ENCODE measurements at regions not wholly inside any gene's neighbourhood (a gene's known extent, or its start where the extent isn't known, plus 50 kb on each side); places are given as distances from the start of the nearest gene placed in this dataset.
"Not testable (repeated sequence)": the region's sequence is repeated elsewhere in the genome, so short reads cannot be mapped to it uniquely, and the experiment has no call there.

DNA sequence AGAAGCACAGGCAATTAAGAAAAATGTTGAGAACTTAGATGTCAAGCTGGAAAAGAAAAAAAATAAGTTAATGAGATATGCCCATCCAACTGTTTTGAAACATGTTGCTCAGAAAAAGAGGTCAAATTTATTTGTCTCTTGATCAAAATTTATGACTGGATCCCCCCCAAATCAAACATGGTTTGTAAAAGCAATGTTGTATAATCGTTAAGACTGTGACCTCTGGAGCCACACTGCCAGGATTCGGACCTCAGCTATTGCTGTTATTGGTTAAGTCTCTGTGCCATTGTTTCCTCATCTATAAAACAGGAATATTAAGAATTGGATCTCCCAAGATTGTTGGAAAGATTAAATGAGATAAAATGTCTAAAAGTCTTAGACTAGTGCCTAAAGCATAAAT is 51.9 kb upstream of the LRRK2 start:
- DNase-seq (ENCODE audit: low read depth): no peak
- in situ Hi-C loops (cut with HindIII; ENCODE audit: low pct_unique_long_range_greater_than_20kb, low sequenced_read_pairs): loop anchor here (25.0 kb wide), 1 partner anchor 139 kb away; no protein-coding TSS in a partner anchor

DNA sequence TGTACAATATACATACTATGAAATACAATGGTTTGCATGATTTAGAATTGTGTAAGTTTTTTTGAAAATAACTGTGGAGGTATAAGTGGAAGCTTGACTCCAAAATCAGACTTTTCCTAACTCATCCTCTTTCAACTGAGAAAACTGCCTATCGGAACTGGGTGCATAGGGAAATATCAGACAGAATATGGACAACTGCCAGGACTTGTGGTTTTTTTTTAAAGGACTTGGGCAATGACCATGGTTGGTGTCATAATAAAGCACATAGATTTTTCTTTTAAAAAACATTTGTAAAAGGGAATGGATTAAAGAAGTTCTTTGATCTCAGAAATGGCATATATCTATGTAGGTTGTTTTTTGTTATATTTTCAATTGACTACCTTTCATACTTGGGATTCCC is 53.3 kb upstream of the LRRK2 start:
- no peak for DNase-seq (ENCODE audit: low read depth)
- in situ Hi-C loops (cut with HindIII; ENCODE audit: low pct_unique_long_range_greater_than_20kb, low sequenced_read_pairs): loop anchor here (25.0 kb wide), 1 partner anchor 141 kb away; no protein-coding TSS in a partner anchor

DNA sequence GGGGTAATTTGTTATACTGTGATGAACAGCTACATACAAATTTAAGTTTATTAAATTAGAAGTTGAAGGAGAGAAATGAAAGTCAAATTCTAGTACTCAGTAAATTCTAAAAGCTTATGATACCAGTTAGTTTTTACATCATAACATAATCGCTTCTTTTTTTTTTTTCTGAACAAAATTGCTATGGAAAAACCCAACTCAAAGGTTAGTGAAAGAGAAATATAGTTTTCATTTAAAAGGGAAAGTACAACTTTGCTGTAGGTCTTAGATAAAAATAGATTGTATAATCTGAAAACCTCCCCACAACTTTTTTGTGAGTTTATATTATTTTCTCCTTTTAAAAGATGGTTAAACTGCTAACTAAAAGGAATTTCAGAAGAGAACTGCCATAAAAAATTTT is 53.7 kb upstream of the LRRK2 start:
- in situ Hi-C loops (cut with HindIII; ENCODE audit: low pct_unique_long_range_greater_than_20kb, low sequenced_read_pairs): loop anchor here (25.0 kb wide), 1 partner anchor 141 kb away; no protein-coding TSS in a partner anchor

GRCh38 chr12:40170593-40170992 is 54.2 kb upstream of the LRRK2 start:
- in situ Hi-C loops (cut with HindIII; ENCODE audit: low pct_unique_long_range_greater_than_20kb, low sequenced_read_pairs): loop anchor here (25.0 kb wide), 1 partner anchor 142 kb away; no protein-coding TSS in a partner anchor
- DNase-seq (ENCODE audit: low read depth): no peak

More for the DNA sequence above, 53.7 kb upstream of the LRRK2 start:
- no peak for DNase-seq (ENCODE audit: low read depth)

DNA sequence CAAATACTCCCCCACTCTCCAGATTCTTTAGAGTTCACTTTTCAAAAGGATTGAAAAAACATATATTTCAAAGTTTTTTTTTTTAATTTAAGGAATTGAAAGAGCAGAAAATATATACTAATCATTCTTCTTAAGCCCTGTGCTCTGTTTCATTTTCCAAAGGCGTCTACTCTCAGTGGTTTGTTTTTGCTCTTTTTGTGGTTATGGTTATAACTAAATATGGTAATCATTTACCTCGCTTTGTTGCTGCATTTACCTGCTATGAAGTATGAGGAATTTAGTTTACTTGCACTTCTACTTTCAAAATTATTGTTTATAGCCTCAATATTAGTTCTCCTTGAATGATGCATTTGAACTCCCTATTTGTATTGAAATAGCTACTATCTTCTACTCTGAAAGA is 55.9 kb upstream of the LRRK2 start:
- DNase-seq (ENCODE audit: low read depth): no peak
- in situ Hi-C loops (cut with HindIII; ENCODE audit: low pct_unique_long_range_greater_than_20kb, low sequenced_read_pairs): loop anchor here (25.0 kb wide), 1 partner anchor 143 kb away; no protein-coding TSS in a partner anchor

- not testable (repeated sequence) for DNase-seq (ENCODE audit: low read depth)
- in situ Hi-C loops (cut with HindIII; ENCODE audit: low pct_unique_long_range_greater_than_20kb, low sequenced_read_pairs): loop anchor here (25.0 kb wide), 1 partner anchor 144 kb away; no protein-coding TSS in a partner anchor
Measured at GRCh38 chr12:40168419-40168818, 56.4 kb upstream of the LRRK2 start.

GRCh38 chr12:40168001-40168400 is 56.8 kb upstream of the LRRK2 start:
- in situ Hi-C loops (cut with HindIII; ENCODE audit: low pct_unique_long_range_greater_than_20kb, low sequenced_read_pairs): loop anchor here (25.0 kb wide), 1 partner anchor 144 kb away; no protein-coding TSS in a partner anchor
- DNase-seq (ENCODE audit: low read depth): no peak

DNA sequence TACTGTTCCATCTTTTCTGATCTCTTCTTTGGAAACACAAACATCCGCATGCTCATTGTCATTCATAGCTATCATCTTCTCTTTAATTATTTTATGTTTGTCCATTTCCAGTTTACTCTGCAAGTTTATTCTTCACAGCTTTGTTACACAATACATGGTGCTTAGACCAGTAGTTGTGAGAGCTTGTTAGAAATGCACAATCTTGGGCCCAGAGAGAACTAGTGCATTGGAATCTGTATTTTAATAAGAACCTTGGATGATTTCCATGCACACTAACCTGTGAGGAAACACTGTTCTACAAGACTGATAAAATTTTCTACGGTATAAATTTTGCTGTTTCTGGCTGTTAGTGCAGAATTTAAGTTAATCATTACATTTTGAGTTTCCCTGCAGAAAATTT is 59.3 kb upstream of the SLC2A13 start:
- DNase-seq (ENCODE audit: low read depth): no peak
- in situ Hi-C loops (cut with HindIII; ENCODE audit: low pct_unique_long_range_greater_than_20kb, low sequenced_read_pairs): loop anchor here (25.0 kb wide), 1 partner anchor 147 kb away; no protein-coding TSS in a partner anchor

- DNase-seq (ENCODE audit: low read depth): no peak
- in situ Hi-C loops (cut with HindIII; ENCODE audit: low pct_unique_long_range_greater_than_20kb, low sequenced_read_pairs): loop anchor here (25.0 kb wide), 1 partner anchor 148 kb away; no protein-coding TSS in a partner anchor
Measured at GRCh38 chr12:40164034-40164433, 58.2 kb upstream of the SLC2A13 start.

GRCh38 chr12:40162033-40162432 is 56.2 kb upstream of the SLC2A13 start:
- in situ Hi-C loops (cut with HindIII; ENCODE audit: low pct_unique_long_range_greater_than_20kb, low sequenced_read_pairs): loop anchor here (25.0 kb wide), 1 partner anchor 150 kb away; no protein-coding TSS in a partner anchor

GRCh38 chr12:40158592-40159111 is 52.8 kb upstream of the SLC2A13 start:
- in situ Hi-C loops (cut with HindIII; ENCODE audit: low pct_unique_long_range_greater_than_20kb, low sequenced_read_pairs): loop anchor here (25.0 kb wide), 1 partner anchor 154 kb away; no protein-coding TSS in a partner anchor
- no peak for DNase-seq (ENCODE audit: low read depth)

More at GRCh38 chr12:40162033-40162432, 56.2 kb upstream of the SLC2A13 start:
- DNase-seq (ENCODE audit: low read depth): no peak

GRCh38 chr12:40157336-40157735 is 51.5 kb upstream of the SLC2A13 start:
- in situ Hi-C loops (cut with HindIII; ENCODE audit: low pct_unique_long_range_greater_than_20kb, low sequenced_read_pairs): loop anchor here (25.0 kb wide), 1 partner anchor 155 kb away; no protein-coding TSS in a partner anchor

DNA sequence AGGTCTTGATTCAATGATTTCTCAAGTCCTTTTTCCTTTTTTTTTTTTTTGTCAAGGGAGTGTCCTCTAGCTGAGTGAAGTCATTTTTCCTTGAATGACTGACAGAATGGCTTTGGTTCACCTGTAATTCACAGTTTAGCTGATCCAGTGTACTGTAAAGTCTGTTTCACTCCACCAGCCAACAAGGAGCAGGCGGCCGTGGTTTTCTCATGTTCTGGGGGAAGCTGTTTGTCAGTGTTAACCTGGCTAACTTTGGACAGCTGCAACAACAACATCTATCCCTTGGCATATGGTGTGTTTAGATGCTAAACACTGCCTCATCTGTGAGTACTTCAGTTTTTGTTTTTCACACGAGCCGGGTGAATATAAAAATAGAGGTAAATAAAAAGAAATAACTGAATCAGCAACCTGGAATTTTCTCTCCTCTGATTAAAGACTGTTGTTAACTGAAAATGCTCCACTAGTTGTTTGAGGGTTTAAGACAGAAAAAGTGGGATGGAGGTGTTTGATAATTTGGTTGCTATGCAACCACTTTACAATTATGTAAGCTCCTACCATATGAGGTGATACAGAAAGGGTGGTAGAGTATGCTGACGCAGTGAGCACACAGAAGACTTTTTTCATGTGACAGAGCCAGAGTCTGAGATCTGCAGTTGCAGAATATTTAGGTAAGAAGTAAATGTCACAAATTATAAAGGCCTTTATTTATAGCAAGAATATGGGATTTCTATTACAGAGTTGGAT is 50.3 kb upstream of the SLC2A13 start:
- in situ Hi-C loops (cut with HindIII; ENCODE audit: low pct_unique_long_range_greater_than_20kb, low sequenced_read_pairs): loop anchor here (25.0 kb wide), 1 partner anchor 156 kb away; no protein-coding TSS in a partner anchor
- no peak for DNase-seq (ENCODE audit: low read depth)

More at GRCh38 chr12:40157336-40157735, 51.5 kb upstream of the SLC2A13 start:
- DNase-seq (ENCODE audit: low read depth): no peak
